WI38 (cell line): ENCODE measurements at regions not wholly inside any gene's neighbourhood (a gene's known extent, or its start where the extent isn't known, plus 50 kb on each side); places are given as distances from the start of the nearest gene placed in this dataset.

Experiments used
- H3K4me3 ChIP-seq: 2 replicates; pipeline ENCODE4 v1.5.1; 2011; ENCODE audit warnings: low read depth, mild to moderate bottlenecking, control low read depth, low read length
- CTCF ChIP-seq: IDR thresholded peaks from 2 replicates; pipeline ENCODE4 v1.5.1; 2012; ENCODE audit warnings: low read depth, mild to moderate bottlenecking, control low read depth, low read length

- TF ChIP-seq CTCF: no peak
- no peak overlapping the region for H3K4me3 ChIP-seq
Observed at GRCh38 chr17:13984956-13985355, 84.3 kb upstream of the COX10 start.

- H3K4me3 ChIP-seq: no peak overlapping the region
- no peak for TF ChIP-seq CTCF
Observed at GRCh38 chr17:13986855-13987254, 82.4 kb upstream of the COX10 start.

- no peak for TF ChIP-seq CTCF
- no peak overlapping the region for H3K4me3 ChIP-seq
Observed at GRCh38 chr17:13989138-13989537, 80.2 kb upstream of the COX10 start.

GRCh38 chr17:13993106-13993505 is 76.2 kb upstream of the COX10 start:
- H3K4me3 ChIP-seq: no peak overlapping the region
- no peak for TF ChIP-seq CTCF

- no peak overlapping the region for H3K4me3 ChIP-seq
- no peak for TF ChIP-seq CTCF
Observed at GRCh38 chr17:13994050-13994449, 75.3 kb upstream of the COX10 start.

- TF ChIP-seq CTCF: no peak
Observed at GRCh38 chr17:13995856-13996271, 73.4 kb upstream of the COX10 start.

DNA sequence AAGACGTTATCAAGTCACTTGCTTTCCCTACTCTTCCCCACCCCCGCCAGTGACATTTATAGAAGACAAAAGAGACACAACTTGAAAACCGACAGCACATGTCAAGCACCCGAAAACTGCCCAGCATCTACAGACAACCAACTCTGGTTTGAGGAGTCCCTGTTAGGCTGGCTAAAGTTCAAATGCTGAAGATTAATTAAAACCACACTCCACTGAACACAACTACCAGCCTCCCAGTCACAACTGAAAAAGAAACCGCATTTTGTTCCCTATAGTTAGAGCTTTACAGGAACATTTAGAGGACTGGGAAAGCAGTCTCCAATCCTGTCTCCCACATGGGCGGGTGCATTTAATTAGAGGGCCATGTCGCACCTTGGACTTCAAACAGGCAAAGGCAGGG is 73.0 kb upstream of the COX10 start:
- no peak overlapping the region for H3K4me3 ChIP-seq

More at GRCh38 chr17:13995856-13996271, 73.4 kb upstream of the COX10 start:
- no peak overlapping the region for H3K4me3 ChIP-seq

More for the DNA sequence above, 73.0 kb upstream of the COX10 start:
- no peak for TF ChIP-seq CTCF
